GM23248 (cell line): ENCODE measurements at regions not wholly inside any gene's neighbourhood (a gene's known extent, or its start where the extent isn't known, plus 50 kb on each side); places are given as distances from the start of the nearest gene placed in this dataset.

Experiments used
- EZH2 ChIP-seq: fragments of 200-600 bp; sonication (generic); IDR thresholded peaks from 2 replicates; pipeline ENCODE4 v1.6.1; 2018; ENCODE audit warnings: antibody characterized with exemption, mild to moderate bottlenecking; ENCODE audit not compliant: insufficient read depth, poor library complexity, severe bottlenecking
- EZH2phosphoT487 ChIP-seq: fragments of 200-600 bp; sonication (generic); IDR thresholded peaks from 2 replicates; pipeline ENCODE4 v1.6.1; 2018; ENCODE audit warnings: antibody characterized with exemption, moderate library complexity, mild to moderate bottlenecking, low read depth; ENCODE audit not compliant: insufficient read depth

GRCh38 chr2:138879931-138880330, 99.7 kb upstream of the NXPH2 start:
- TF ChIP-seq EZH2 (no peak), EZH2phosphoT487 (no peak)
